SK-N-MC (cell line): ENCODE measurements at regions not wholly inside any gene's neighbourhood (a gene's known extent, or its start where the extent isn't known, plus 50 kb on each side); places are given as distances from the start of the nearest gene placed in this dataset.
"Not testable (repeated sequence)": the region's sequence is repeated elsewhere in the genome, so short reads cannot be mapped to it uniquely, and the experiment has no call there.

Experiments used
- EZH2 ChIP-seq: fragments of 200-600 bp; sonication (generic); IDR thresholded peaks from one replicate; pipeline ENCODE4 v1.6.1; 2017; ENCODE audit warnings: antibody characterized with exemption
- FOXP2 ChIP-seq: optimal IDR thresholded peaks from 2 replicates; pipeline ENCODE3; 2011; ENCODE audit warnings: mild to moderate bottlenecking, moderate library complexity; ENCODE audit not compliant: insufficient read depth; ENCODE audit errors: extremely low read length, control extremely low read depth
- POLR2AphosphoS5 ChIP-seq: IDR thresholded peaks from 2 replicates; pipeline ENCODE4 v1.6.1; 2012; ENCODE audit warnings: mild to moderate bottlenecking, low read depth, low read length, borderline replicate concordance

DNA sequence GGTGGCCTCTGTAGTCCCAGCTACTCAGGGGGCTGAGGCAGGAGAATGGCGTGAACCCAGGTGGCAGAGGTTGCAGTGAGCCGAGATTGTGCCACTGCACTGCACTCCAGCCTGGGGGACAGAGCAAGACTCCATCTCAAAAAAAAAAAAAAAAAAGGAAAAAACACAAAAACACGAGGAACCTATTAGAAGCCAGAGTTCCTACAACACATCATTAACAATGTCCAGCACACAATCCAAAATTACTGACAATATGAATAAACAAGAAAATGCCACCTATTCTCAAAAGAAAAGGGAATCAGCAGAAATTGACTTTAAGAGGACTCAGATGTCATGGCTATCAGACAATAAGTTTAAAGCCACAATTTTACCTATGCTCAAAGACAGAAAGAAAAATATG, 57.3 kb upstream of the HS3ST3A1 start:
- TF ChIP-seq POLR2AphosphoS5, EZH2, FOXP2: not testable (repeated sequence)
